ENCODE measurements at regions not wholly inside any gene's neighbourhood (a gene's known extent, or its start where the extent isn't known, plus 50 kb on each side); places are given as distances from the start of the nearest gene placed in this dataset.
"Not testable (repeated sequence)": the region's sequence is repeated elsewhere in the genome, so short reads cannot be mapped to it uniquely, and the experiment has no call there.

- DNase-seq, result no peak
Measured at GRCh38 chr9:90455316-90455715, 187.3 kb downstream of the DIRAS2 start.

GRCh38 chr9:90457386-90458190 is 185.0 kb downstream of the DIRAS2 start:
- DNase-seq, result no peak

- no peak for DNase-seq
Measured at GRCh38 chr9:90458485-90458884, 184.1 kb downstream of the DIRAS2 start.

- no peak for DNase-seq
Measured at GRCh38 chr9:90459321-90459720, 183.3 kb downstream of the DIRAS2 start.

- DNase-seq, result no peak
Measured at GRCh38 chr9:90460220-90460619, 182.4 kb downstream of the DIRAS2 start.

GRCh38 chr9:90464978-90465377 is 177.6 kb downstream of the DIRAS2 start:
- no peak for DNase-seq

GRCh38 chr9:90466441-90466840 is 176.2 kb downstream of the DIRAS2 start:
- DNase-seq, result no peak

GRCh38 chr9:90469435-90469834 is 173.2 kb downstream of the DIRAS2 start:
- DNase-seq, result no peak

- DNase-seq, result no peak
Measured at GRCh38 chr9:90469865-90470387, 172.7 kb downstream of the DIRAS2 start.

GRCh38 chr9:90476058-90476457 is 166.6 kb downstream of the DIRAS2 start:
- no peak for DNase-seq

- no peak for DNase-seq
Measured at GRCh38 chr9:90477535-90477934, 165.1 kb downstream of the DIRAS2 start.

GRCh38 chr9:90478821-90479220 is 163.8 kb downstream of the DIRAS2 start:
- DNase-seq, result no peak

GRCh38 chr9:90485028-90485427 is 157.6 kb downstream of the DIRAS2 start:
- no peak for DNase-seq

GRCh38 chr9:90489066-90489465 is 153.6 kb downstream of the DIRAS2 start:
- no peak for DNase-seq

- DNase-seq, result no peak
Measured at GRCh38 chr9:90499761-90500160, 142.9 kb downstream of the DIRAS2 start.

GRCh38 chr9:90502134-90502533 is 140.5 kb downstream of the DIRAS2 start:
- DNase-seq, result no peak

- no peak for DNase-seq
Measured at GRCh38 chr9:90504486-90504885, 138.1 kb downstream of the DIRAS2 start.

- no peak for DNase-seq
Measured at GRCh38 chr9:90505695-90506094, 136.9 kb downstream of the DIRAS2 start.

GRCh38 chr9:90506402-90506801 is 136.2 kb downstream of the DIRAS2 start:
- not testable (repeated sequence) for DNase-seq

- no peak for DNase-seq
Measured at GRCh38 chr9:90507621-90508020, 135.0 kb downstream of the DIRAS2 start.

GRCh38 chr9:90508940-90509339 is 133.7 kb downstream of the DIRAS2 start:
- no peak for DNase-seq

GRCh38 chr9:90511711-90512110 is 130.9 kb downstream of the DIRAS2 start:
- no peak for DNase-seq

- no peak for DNase-seq
Measured at GRCh38 chr9:90514877-90515276, 127.7 kb downstream of the DIRAS2 start.

GRCh38 chr9:90515510-90515909 is 127.1 kb downstream of the DIRAS2 start:
- DNase-seq, result no peak

- no peak for DNase-seq
Measured at GRCh38 chr9:90517103-90517502, 125.5 kb downstream of the DIRAS2 start.

Data from amniotic stem cell (primary cell).